Erythroblast (primary cell): ENCODE measurements at regions not wholly inside any gene's neighbourhood (a gene's known extent, or its start where the extent isn't known, plus 50 kb on each side); places are given as distances from the start of the nearest gene placed in this dataset.

Experiments
- GATA1 ChIP-seq: IDR thresholded peaks from 2 replicates; pipeline ENCODE4 v1.6.1; 2011; ENCODE audit warnings: low read depth, mild to moderate bottlenecking, control low read depth, low read length, moderate library complexity
- POLR2A ChIP-seq: IDR thresholded peaks from 2 replicates; pipeline ENCODE4 v1.6.1; 2011; ENCODE audit warnings: mild to moderate bottlenecking, low read length

- no peak for TF ChIP-seq POLR2A
- no peak for TF ChIP-seq GATA1
Observed at GRCh38 chr16:85555719-85556455, 57.2 kb upstream of the GSE1 start.
